BLaER1 treated with 17β-estradiol and CSF1 and Interleukin-3, amounts not matched to agents 10 nM and 100 nM (cell line): ENCODE measurements at regions not wholly inside any gene's neighbourhood (a gene's known extent, or its start where the extent isn't known, plus 50 kb on each side); places are given as distances from the start of the nearest gene placed in this dataset.

Experiments used
- H3K27ac ChIP-seq, 11 experiments: shearing (Covaris generic); formaldehyde crosslinking; 2 replicates each; pipeline ENCODE4 v1.8.1; 2022
- H3K27me3 ChIP-seq, 11 experiments: shearing (Covaris generic); formaldehyde crosslinking; 2 replicates each; pipeline ENCODE4 v1.8.1; 2022
- H3K36me3 ChIP-seq, 11 experiments: shearing (Covaris generic); formaldehyde crosslinking; 2 replicates each; pipeline ENCODE4 v1.8.1; 2022
- H3K4me1 ChIP-seq, 10 experiments: shearing (Covaris generic); formaldehyde crosslinking; 2 replicates each; pipeline ENCODE4 v1.8.1; 2022
- H3K4me2 ChIP-seq, 11 experiments: shearing (Covaris generic); formaldehyde crosslinking; 2 replicates each; pipeline ENCODE4 v1.8.1; 2022
- H3K4me3 ChIP-seq, 10 experiments: shearing (Covaris generic); formaldehyde crosslinking; 2 replicates each; pipeline ENCODE4 v1.8.1; 2022
- H3K9ac ChIP-seq, 11 experiments: shearing (Covaris generic); formaldehyde crosslinking; 2 replicates each; pipeline ENCODE4 v1.8.1; 2022
- H3K9me3 ChIP-seq, 11 experiments: shearing (Covaris generic); formaldehyde crosslinking; replicated peaks in 1 of 11; 2 replicates each; pipeline ENCODE4 v1.8.1; 2022
- H4K20me1 ChIP-seq, 11 experiments: shearing (Covaris generic); formaldehyde crosslinking; 2 replicates each; pipeline ENCODE4 v1.8.1; 2022
- Cebpa-rat ChIP-seq, 11 experiments: shearing (Covaris generic); IDR thresholded peaks; 2 replicates each; pipeline ENCODE4 v1.8.1; 2022

DNA sequence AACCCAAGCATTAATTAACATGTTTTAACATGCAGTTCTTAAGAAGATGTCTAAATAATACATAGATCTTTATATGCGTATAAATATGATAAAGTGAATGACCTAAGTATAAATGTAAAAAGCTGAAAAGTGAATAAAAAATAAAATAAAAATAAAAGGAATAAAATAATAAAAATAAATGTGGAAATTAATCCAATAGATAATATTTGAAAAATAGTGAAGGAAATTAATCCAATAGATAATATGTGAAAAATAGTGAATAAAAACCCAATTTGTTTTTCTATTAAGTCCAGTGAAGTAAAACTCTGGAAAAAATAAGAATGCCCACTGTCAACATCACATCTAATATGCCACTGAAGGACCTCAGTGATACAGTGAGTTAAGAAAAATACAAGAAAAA is 180.6 kb upstream of the SLC27A6 start:
- no peak overlapping the region for H3K27ac ChIP-seq
- H3K36me3 ChIP-seq = no peaks in the 10 kb centered on the region
- peaks cover 0 to 9% (median 6%) of the 10 kb centered on the region in 11 experiments; a peak in 12 of 22 replicates for H3K9me3 ChIP-seq
- no peaks in the 10 kb centered on the region for H3K27me3 ChIP-seq
- no peak overlapping the region for H3K4me2 ChIP-seq
- TF ChIP-seq Cebpa-rat (IDR thresholded peaks at IDR 0.05) = no peak
- H4K20me1 ChIP-seq = no peaks in the 10 kb centered on the region
- H3K4me1 ChIP-seq = no peaks in the 10 kb centered on the region
- H3K9ac ChIP-seq = no peak overlapping the region
- no peak overlapping the region for H3K4me3 ChIP-seq

DNA sequence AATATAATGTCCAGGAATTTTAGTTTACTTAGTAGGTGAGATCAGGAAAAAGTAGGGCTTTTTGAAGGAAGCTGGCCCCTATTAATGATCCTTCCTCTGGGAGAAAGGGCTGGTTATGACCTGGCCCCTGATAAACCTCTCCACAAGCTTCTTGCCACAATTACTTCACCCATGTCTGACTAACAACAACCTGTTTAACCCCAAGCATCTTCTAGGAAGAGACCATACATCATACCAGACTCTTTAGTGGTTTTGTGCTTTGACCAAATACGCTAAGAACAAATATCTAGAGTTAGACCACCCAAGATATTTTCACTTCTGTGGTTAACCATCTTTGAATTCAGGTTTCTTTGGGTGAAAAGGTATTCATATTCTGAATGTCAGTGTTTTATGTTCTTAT is 174.0 kb upstream of the SLC27A6 start:
- no peaks in the 10 kb centered on the region for H3K4me1 ChIP-seq
- no peak for TF ChIP-seq Cebpa-rat (IDR thresholded peaks at IDR 0.05)
- H3K9ac ChIP-seq = no peak overlapping the region
- H3K36me3 ChIP-seq = no peaks in the 10 kb centered on the region
- H3K4me3 ChIP-seq = no peak overlapping the region
- no peak overlapping the region for H3K4me2 ChIP-seq
- no peak overlapping the region for H3K27ac ChIP-seq
- H3K27me3 ChIP-seq = no peaks in the 10 kb centered on the region
- peaks cover 0 to 9% (median 6%) of the 10 kb centered on the region in 11 experiments; a peak in 12 of 22 replicates for H3K9me3 ChIP-seq
- H4K20me1 ChIP-seq = no peaks in the 10 kb centered on the region

DNA sequence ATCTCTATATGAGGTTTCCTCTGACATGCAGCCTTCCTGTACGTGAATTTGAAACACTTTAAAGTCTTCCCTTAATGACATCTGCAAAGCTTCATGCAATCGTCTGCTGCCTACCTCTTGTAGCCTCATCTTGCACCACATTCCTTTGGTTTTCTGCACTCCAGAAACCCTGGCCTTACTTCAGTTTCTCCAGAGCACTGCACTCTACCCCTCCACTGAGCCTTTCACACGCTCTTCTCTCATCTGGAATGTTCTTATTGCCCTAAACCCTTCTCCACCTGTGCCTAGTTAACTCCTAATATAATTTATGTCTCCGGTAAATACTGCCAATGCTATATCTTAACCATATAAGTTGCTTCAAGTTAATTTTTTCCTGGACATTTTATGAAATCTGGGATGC is 168.8 kb upstream of the SLC27A6 start:
- Histone ChIP-seq H3K4me1 (no peaks in the 10 kb centered on the region), H3K9me3 (peaks cover 0 to 11% (median 7%) of the 10 kb centered on the region in 11 experiments; a peak in 9 of 22 replicates), H3K27me3 (no peaks in the 10 kb centered on the region), H4K20me1 (no peaks in the 10 kb centered on the region), H3K27ac (no peak overlapping the region), H3K4me2 (no peak overlapping the region), H3K9ac (no peak overlapping the region), H3K36me3 (no peaks in the 10 kb centered on the region), H3K4me3 (no peak overlapping the region)
- no peak for TF ChIP-seq Cebpa-rat (IDR thresholded peaks at IDR 0.05)

DNA sequence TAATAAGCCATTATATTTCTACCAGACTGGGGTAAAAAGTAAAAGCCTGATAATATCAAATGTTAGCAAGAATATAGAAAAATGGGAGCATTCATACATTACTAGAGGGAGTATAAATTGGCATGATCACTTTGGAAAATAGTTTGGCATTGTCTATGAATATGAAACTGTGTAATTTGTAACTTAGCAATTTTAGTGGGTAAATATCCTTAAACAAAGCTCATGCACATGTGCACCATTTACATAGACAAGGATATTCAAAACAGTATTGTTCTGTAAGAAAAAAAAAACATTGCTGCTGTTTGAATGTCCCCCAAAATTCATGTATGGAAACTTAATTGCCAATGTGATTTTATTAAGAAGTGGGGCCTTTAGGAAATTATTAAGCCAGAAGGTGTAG is 166.4 kb upstream of the SLC27A6 start:
- Histone ChIP-seq H3K27ac (no peak overlapping the region), H3K27me3 (no peaks in the 10 kb centered on the region), H3K4me1 (no peaks in the 10 kb centered on the region), H4K20me1 (no peaks in the 10 kb centered on the region), H3K36me3 (no peaks in the 10 kb centered on the region), H3K9ac (no peak overlapping the region), H3K4me3 (no peak overlapping the region), H3K4me2 (no peak overlapping the region), H3K9me3 (peaks cover 0 to 11% (median 7%) of the 10 kb centered on the region in 11 experiments; a peak in 9 of 22 replicates)
- TF ChIP-seq Cebpa-rat (IDR thresholded peaks at IDR 0.05) = no peak

DNA sequence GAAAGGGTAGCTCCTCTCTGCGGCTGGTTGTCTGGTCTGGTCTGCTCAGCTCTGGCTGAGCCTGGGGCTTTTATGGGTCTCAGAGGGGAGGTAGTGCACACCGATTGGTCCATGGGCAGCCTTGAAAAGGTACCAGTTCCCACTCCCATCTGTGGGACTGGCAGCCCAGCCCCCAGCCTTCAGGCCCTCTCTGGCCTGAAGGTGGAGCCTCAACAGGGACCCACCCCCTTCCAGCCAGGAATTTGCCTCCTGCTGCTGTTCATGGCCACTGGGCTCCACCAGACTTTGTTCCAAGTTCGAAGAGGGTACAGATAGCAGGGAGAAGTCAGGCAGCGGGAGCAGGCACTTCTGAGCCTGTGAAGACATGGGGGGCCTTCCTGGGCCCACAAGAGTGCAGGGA is 165.3 kb upstream of the SLC27A6 start:
- no peaks in the 10 kb centered on the region for H3K4me1 ChIP-seq
- peaks cover 0 to 11% (median 7%) of the 10 kb centered on the region in 11 experiments; a peak in 9 of 22 replicates for H3K9me3 ChIP-seq
- no peak for TF ChIP-seq Cebpa-rat (IDR thresholded peaks at IDR 0.05)
- H3K36me3 ChIP-seq = no peaks in the 10 kb centered on the region
- H3K4me2 ChIP-seq = no peak overlapping the region
- H3K4me3 ChIP-seq = no peak overlapping the region
- no peaks in the 10 kb centered on the region for H3K27me3 ChIP-seq
- H4K20me1 ChIP-seq = no peaks in the 10 kb centered on the region
- no peak overlapping the region for H3K27ac ChIP-seq
- H3K9ac ChIP-seq = no peak overlapping the region

DNA sequence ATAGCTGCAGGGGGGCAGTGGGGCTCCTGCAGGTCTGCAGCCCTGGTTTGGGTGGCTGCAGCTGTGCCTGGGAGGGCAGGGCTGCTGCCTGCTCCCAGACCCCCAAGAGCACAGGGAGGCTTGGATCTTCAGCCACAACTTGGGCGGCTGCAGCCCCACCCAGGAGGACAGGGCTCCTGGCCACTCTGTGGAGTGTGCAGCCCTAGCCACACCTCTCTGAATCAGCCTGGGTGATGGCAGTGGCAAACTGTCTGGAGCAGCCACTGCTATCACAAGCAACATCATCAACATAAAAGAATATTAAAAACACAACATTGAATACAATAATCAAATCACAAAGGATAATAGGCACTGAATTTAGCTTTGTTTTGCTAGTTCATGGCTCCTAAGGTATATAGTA is 164.9 kb upstream of the SLC27A6 start:
- Histone ChIP-seq H3K9me3 (peaks cover 0 to 11% (median 7%) of the 10 kb centered on the region in 11 experiments; a peak in 9 of 22 replicates), H3K27ac (no peak overlapping the region), H3K4me3 (no peak overlapping the region), H3K9ac (no peak overlapping the region), H3K36me3 (no peaks in the 10 kb centered on the region), H4K20me1 (no peaks in the 10 kb centered on the region), H3K4me2 (no peak overlapping the region), H3K4me1 (no peaks in the 10 kb centered on the region), H3K27me3 (no peaks in the 10 kb centered on the region)
- TF ChIP-seq Cebpa-rat (IDR thresholded peaks at IDR 0.05) = no peak

DNA sequence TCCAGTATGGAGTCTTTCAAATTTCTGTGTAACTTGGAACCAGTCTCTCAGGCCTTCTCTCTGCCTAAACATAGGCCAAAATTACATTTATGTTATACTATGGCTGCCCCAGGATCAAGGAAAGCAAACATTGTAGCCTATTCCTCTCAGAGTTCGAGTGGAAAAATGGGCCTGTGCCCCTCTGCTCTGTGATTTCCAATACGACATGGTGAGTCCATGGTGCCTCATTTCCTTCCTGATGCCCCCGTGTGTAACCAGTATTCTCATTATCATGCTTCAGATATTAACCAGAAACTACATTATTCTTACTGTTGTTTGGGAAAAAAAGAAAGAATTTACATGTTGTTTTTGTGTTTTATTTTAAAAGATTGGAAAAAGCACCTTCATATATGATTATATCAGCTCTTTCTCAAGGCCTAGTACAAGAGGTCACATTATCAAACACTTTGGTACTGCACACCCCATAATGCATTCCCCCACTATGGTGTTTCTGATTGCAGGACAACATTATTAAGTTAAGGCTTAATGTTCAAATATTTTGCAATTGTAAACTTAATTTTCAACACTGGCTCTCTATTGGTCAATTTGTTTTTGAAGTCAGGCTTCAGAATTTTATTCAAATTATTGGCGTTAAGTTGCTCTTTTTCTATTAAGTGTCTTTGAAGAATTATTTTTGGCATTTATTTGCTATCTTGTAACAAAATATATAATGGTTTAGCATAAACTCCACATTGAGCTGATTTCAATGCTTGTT is 151.8 kb upstream of the SLC27A6 start:
- H3K27ac ChIP-seq = no peak overlapping the region
- no peaks in the 10 kb centered on the region for H3K27me3 ChIP-seq
- no peak overlapping the region for H3K9ac ChIP-seq
- H3K4me2 ChIP-seq = no peak overlapping the region
- H3K4me1 ChIP-seq = no peaks in the 10 kb centered on the region
- peaks cover 0 to under 1% (median 0%) of the 10 kb centered on the region in 11 experiments; a peak in 1 of 22 replicates for H3K9me3 ChIP-seq
- no peaks in the 10 kb centered on the region for H3K36me3 ChIP-seq
- H3K4me3 ChIP-seq = no peak overlapping the region
- H4K20me1 ChIP-seq = no peaks in the 10 kb centered on the region
- no peak for TF ChIP-seq Cebpa-rat (IDR thresholded peaks at IDR 0.05)

DNA sequence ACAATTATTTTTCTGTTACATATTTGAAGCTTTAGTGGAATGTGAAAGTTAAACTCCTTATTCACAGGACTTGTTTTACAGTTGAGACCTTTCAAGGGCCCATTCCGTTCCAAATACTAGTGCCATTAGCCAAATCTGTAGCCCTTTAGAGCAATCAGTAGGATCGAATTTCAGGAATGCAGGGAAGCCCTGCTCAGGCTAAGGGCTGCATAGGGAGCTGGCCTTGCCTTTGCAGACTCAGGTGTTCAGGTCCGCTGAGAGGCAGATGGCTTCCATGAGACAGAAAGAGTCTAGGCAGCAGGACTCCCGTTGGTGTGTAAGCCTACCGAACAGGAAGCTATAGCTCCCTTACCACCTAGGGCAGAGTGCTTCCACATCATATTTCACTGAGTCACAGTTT is 150.1 kb upstream of the SLC27A6 start:
- Histone ChIP-seq H3K27me3 (no peaks in the 10 kb centered on the region), H3K9me3 (no peaks in the 10 kb centered on the region), H3K27ac (no peak overlapping the region), H3K4me3 (no peak overlapping the region), H4K20me1 (no peaks in the 10 kb centered on the region), H3K9ac (no peak overlapping the region), H3K36me3 (no peaks in the 10 kb centered on the region), H3K4me1 (no peaks in the 10 kb centered on the region), H3K4me2 (no peak overlapping the region)
- no peak for TF ChIP-seq Cebpa-rat (IDR thresholded peaks at IDR 0.05)

DNA sequence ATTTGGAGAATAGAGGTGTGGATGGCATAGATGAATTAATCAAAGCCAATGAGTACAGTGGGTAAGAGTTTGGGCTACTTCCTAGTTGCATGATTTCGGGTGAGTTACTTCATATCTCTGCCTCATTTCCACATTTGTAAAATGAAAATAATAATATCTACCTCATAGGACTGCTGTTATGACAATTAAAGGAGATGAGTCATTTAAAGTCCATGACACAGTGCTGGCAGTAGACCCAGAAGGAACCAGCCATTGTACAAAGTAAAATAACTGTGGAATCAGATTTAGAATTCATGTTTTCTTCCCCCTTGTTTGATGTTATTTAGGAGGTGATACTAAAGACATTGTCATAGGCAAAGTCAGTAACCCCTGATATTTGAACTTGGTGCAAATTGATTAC is 139.5 kb upstream of the SLC27A6 start:
- Histone ChIP-seq H3K9me3 (no peaks in the 10 kb centered on the region), H3K27me3 (no peaks in the 10 kb centered on the region), H3K4me1 (no peaks in the 10 kb centered on the region), H3K36me3 (no peaks in the 10 kb centered on the region), H3K4me2 (no peak overlapping the region), H3K27ac (no peak overlapping the region), H3K9ac (no peak overlapping the region), H4K20me1 (no peaks in the 10 kb centered on the region), H3K4me3 (no peak overlapping the region)
- TF ChIP-seq Cebpa-rat (IDR thresholded peaks at IDR 0.05) = no peak

DNA sequence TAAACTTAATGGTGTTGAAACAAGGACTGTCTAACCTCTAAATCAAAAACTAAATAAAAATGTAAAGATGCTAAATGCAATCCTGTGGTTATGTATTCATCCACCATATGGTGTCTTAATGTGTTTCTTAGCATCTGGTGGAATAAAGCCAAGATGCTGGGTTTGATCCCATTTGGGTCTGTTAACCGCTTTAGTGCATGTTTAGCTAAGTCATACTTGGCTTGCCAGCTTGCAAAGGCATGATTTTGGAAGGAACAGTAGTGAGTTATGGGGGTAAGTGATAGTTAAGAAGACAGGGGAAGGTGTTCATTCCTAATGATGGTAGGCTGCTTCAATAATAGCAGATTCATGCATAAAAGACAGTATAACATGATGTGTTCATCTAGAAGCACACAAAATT is 139.0 kb upstream of the SLC27A6 start:
- no peaks in the 10 kb centered on the region for H3K4me1 ChIP-seq
- no peaks in the 10 kb centered on the region for H4K20me1 ChIP-seq
- H3K4me3 ChIP-seq = no peak overlapping the region
- H3K27ac ChIP-seq = no peak overlapping the region
- H3K27me3 ChIP-seq = no peaks in the 10 kb centered on the region
- no peak overlapping the region for H3K9ac ChIP-seq
- no peaks in the 10 kb centered on the region for H3K36me3 ChIP-seq
- no peaks in the 10 kb centered on the region for H3K9me3 ChIP-seq
- no peak for TF ChIP-seq Cebpa-rat (IDR thresholded peaks at IDR 0.05)
- H3K4me2 ChIP-seq = no peak overlapping the region
